ENCODE measurements at regions not wholly inside any gene's neighbourhood (a gene's known extent, or its start where the extent isn't known, plus 50 kb on each side); places are given as distances from the start of the nearest gene placed in this dataset.

- Mint-ChIP-seq H3K36me3 (no peaks in the 10 kb centered on the region), H3K27ac (no peak overlapping the region), H3K9me3 (no peaks in the 10 kb centered on the region), H3K4me3 (no peak overlapping the region), H3K27me3 (ENCODE audit: insufficient read depth, low read depth) (no peaks in the 10 kb centered on the region), H3K4me1 (peaks cover 5% of the 10 kb centered on the region)
- DNase-seq (ENCODE audit: low spot score): no peak
- H3K4me1 ChIP-seq: no peaks in the 10 kb centered on the region
- no peaks in the 10 kb centered on the region for H3K36me3 ChIP-seq
- H4K20me1 ChIP-seq (ENCODE audit: low read depth): no peaks in the 10 kb centered on the region
- H3K4me3 ChIP-seq: no peak overlapping the region
- TF ChIP-seq EZH2 (IDR thresholded peaks at IDR 0.05): no peak
- no peak for TF ChIP-seq EZH2phosphoT487 (IDR thresholded peaks at IDR 0.05)
- no peak for TF ChIP-seq CTCF (IDR thresholded peaks at IDR 0.05)
- no peak overlapping the region for H2AFZ ChIP-seq (replicated peaks)
- H3K27ac ChIP-seq: no peak overlapping the region
- H3K27me3 ChIP-seq: no peaks in the 10 kb centered on the region
- H3K9ac ChIP-seq: no peak overlapping the region
- no peak overlapping the region for H3K4me2 ChIP-seq
- H3K79me2 ChIP-seq (ENCODE audit: low read depth): no peaks in the 10 kb centered on the region
- no peaks in the 10 kb centered on the region for H3F3A ChIP-seq (ENCODE audit: low read depth)
- no peaks in the 10 kb centered on the region for H3K9me3 ChIP-seq (ENCODE audit: low read depth)
Observed at GRCh38 chr11:103806130-103806895, 230.1 kb upstream of the DDI1 start.

GRCh38 chr11:103807806-103808205, 228.6 kb upstream of the DDI1 start:
- Histone ChIP-seq H3K9me3 (ENCODE audit: low read depth) (no peaks in the 10 kb centered on the region), H3K27ac (no peak overlapping the region), H3K27me3 (no peaks in the 10 kb centered on the region), H3F3A (ENCODE audit: low read depth) (no peaks in the 10 kb centered on the region), H2AFZ (replicated peaks) (no peak overlapping the region), H4K20me1 (ENCODE audit: low read depth) (no peaks in the 10 kb centered on the region), H3K4me1 (no peaks in the 10 kb centered on the region), H3K4me2 (no peak overlapping the region), H3K9ac (no peak overlapping the region), H3K79me2 (ENCODE audit: low read depth) (no peaks in the 10 kb centered on the region), H3K4me3 (no peak overlapping the region), H3K36me3 (no peaks in the 10 kb centered on the region)
- no peak for DNase-seq (ENCODE audit: low spot score)
- no peaks in the 10 kb centered on the region for H3K27me3 Mint-ChIP-seq (ENCODE audit: insufficient read depth, low read depth)
- no peak overlapping the region for H3K4me3 Mint-ChIP-seq
- H3K4me1 Mint-ChIP-seq: peaks cover 13% of the 10 kb centered on the region
- H3K36me3 Mint-ChIP-seq: no peaks in the 10 kb centered on the region
- TF ChIP-seq CTCF (IDR thresholded peaks at IDR 0.05) (no peak), EZH2phosphoT487 (IDR thresholded peaks at IDR 0.05) (no peak), EZH2 (IDR thresholded peaks at IDR 0.05) (no peak)
- no peaks in the 10 kb centered on the region for H3K9me3 Mint-ChIP-seq
- H3K27ac Mint-ChIP-seq: no peak overlapping the region

GRCh38 chr11:103808252-103808651, 228.2 kb upstream of the DDI1 start:
- no peaks in the 10 kb centered on the region for H3K36me3 ChIP-seq
- no peak overlapping the region for H3K4me3 Mint-ChIP-seq
- H3K9ac ChIP-seq: no peak overlapping the region
- H2AFZ ChIP-seq (replicated peaks): no peak overlapping the region
- H3K4me3 ChIP-seq: no peak overlapping the region
- no peaks in the 10 kb centered on the region for H3K9me3 ChIP-seq (ENCODE audit: low read depth)
- H3K4me1 ChIP-seq: no peaks in the 10 kb centered on the region
- H3K27ac ChIP-seq: no peak overlapping the region
- H3K4me2 ChIP-seq: no peak overlapping the region
- no peaks in the 10 kb centered on the region for H3K9me3 Mint-ChIP-seq
- no peak for TF ChIP-seq CTCF (IDR thresholded peaks at IDR 0.05)
- no peak for TF ChIP-seq EZH2 (IDR thresholded peaks at IDR 0.05)
- H3K27me3 ChIP-seq: no peaks in the 10 kb centered on the region
- H3F3A ChIP-seq (ENCODE audit: low read depth): no peaks in the 10 kb centered on the region
- H3K79me2 ChIP-seq (ENCODE audit: low read depth): no peaks in the 10 kb centered on the region
- DNase-seq (ENCODE audit: low spot score): no peak
- no peak overlapping the region for H3K27ac Mint-ChIP-seq
- H3K27me3 Mint-ChIP-seq (ENCODE audit: insufficient read depth, low read depth): no peaks in the 10 kb centered on the region
- no peaks in the 10 kb centered on the region for H3K36me3 Mint-ChIP-seq
- H3K4me1 Mint-ChIP-seq: peaks cover 11% of the 10 kb centered on the region
- H4K20me1 ChIP-seq (ENCODE audit: low read depth): no peaks in the 10 kb centered on the region
